ENCODE measurements at regions not wholly inside any gene's neighbourhood (a gene's known extent, or its start where the extent isn't known, plus 50 kb on each side); places are given as distances from the start of the nearest gene placed in this dataset.

DNA sequence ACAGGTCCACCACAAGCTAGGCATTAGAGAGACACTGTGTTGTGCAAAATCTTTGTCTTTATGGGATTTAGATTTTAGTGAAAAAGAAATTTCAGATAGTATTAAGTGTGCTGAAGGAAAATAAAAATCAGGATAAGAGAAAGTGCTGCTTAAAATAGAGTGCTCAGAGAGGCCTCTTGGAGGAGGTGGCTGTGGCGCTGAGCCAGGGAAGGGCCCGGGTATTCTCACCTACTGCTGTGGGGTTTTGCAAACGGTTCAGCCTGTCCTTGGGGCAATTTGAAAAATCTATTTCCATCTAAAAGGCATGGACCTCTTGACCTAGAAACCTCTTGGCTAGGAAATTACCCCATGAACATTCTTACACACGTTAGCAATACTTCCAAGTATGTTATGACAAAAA is 267.7 kb downstream of the TJP1 start:
- Histone ChIP-seq H3K27ac (ENCODE audit: insufficient read depth, low read length) (no peak overlapping the region), H2BK120ac (ENCODE audit: low read depth, low read length) (no peak overlapping the region), H2AK9ac (replicated peaks; ENCODE audit: low read depth, low read length, poor library complexity) (no peak overlapping the region), H3K4me2 (ENCODE audit: low read depth, low read length) (no peak overlapping the region), H3K9me3 (ENCODE audit: control insufficient read depth, insufficient read depth, low read length) (0 out of 2 replicates have a peak, but pooled peaks cover 2% of the 10 kb centered on the region), H2BK20ac (ENCODE audit: low read depth, low read length) (no peak overlapping the region), H3K23ac (ENCODE audit: low read depth, low read length) (no peak overlapping the region), H3K9me1 (ENCODE audit: insufficient read depth, low read length) (no peaks in the 10 kb centered on the region), H3K36me3 (ENCODE audit: control insufficient read depth, insufficient read depth, low read length) (no peaks in the 10 kb centered on the region), H4K91ac (ENCODE audit: insufficient read depth, low read depth, low read length) (no peak overlapping the region), H3K4ac (ENCODE audit: low read depth, low read length) (no peak overlapping the region), H4K20me1 (ENCODE audit: insufficient read depth, low read length) (no peaks in the 10 kb centered on the region), H3K56ac (ENCODE audit: extremely low read depth, insufficient read depth, low read length) (no peak overlapping the region), H3K9ac (ENCODE audit: low read depth, low read length) (no peak overlapping the region), H4K8ac (ENCODE audit: low read depth in 2 of 2, low read length in 2 of 2) (no peak overlapping the region), H2AFZ (replicated peaks; ENCODE audit: low read length, poor library complexity) (no peak overlapping the region), H2BK15ac (ENCODE audit: low read depth, low read length) (no peak overlapping the region), H3K18ac (ENCODE audit: low read depth, low read length) (no peak overlapping the region), H3K79me1 (ENCODE audit: low read depth in 1 of 2, low read length in 2 of 2) (no peaks in the 10 kb centered on the region), H3K4me3 (ENCODE audit: insufficient read depth, low read depth, low read length) (no peak overlapping the region), H3K27me3 (ENCODE audit: control insufficient read depth, insufficient read depth, low read length) (peaks cover 3% of the 10 kb centered on the region), H2AK5ac (ENCODE audit: low read depth, low read length) (no peak overlapping the region), H3K4me1 (ENCODE audit: control insufficient read depth, insufficient read depth, low read length) (no peaks in the 10 kb centered on the region), H4K5ac (ENCODE audit: low read depth, low read length) (no peak overlapping the region), H2BK5ac (ENCODE audit: low read depth, low read length, poor library complexity, severe bottlenecking) (no peak overlapping the region), H3K14ac (replicated peaks; ENCODE audit: low read depth, low read length) (no peak overlapping the region)
- in situ Hi-C loops (cut with MboI; ENCODE audit: low sequenced_read_pairs) (no loop called here), intact Hi-C loops (cut with micrococcal nuclease) (no loop called here), dilution Hi-C loops (cut with HindIII; ENCODE audit: low sequenced_read_pairs, unreplicated experiment) (no loop called here)
- no TSS peak for BruUV-seq (replicated peaks)
- ATAC-seq (ENCODE audit: low read depth), result no peak
- POLR2A ChIA-PET (ENCODE audit: unreplicated experiment), result no interaction called here
- CTCF ChIA-PET, result no interaction called here
- WGBS, 2 experiments (ENCODE audit: extremely low coverage in 2 of 2, insufficient read length in 1 of 2), result no CpG with 5 or more reads among the region's 4 CpGs
- DNase-seq, result no peak
- TF ChIP-seq, protein P1, sequence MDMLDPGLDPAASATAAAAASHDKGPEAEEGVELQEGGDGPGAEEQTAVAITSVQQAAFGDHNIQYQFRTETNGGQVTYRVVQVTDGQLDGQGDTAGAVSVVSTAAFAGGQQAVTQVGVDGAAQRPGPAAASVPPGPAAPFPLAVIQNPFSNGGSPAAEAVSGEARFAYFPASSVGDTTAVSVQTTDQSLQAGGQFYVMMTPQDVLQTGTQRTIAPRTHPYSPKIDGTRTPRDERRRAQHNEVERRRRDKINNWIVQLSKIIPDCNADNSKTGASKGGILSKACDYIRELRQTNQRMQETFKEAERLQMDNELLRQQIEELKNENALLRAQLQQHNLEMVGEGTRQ (IDR thresholded peaks at IDR 0.05; ENCODE audit: low read depth, low read length), result no peak
- TF ChIP-seq MAZ (IDR thresholded peaks at IDR 0.05; ENCODE audit: borderline replicate concordance, low read depth, low read length), result no peak
- no peak for TF ChIP-seq RAD21 (IDR thresholded peaks at IDR 0.05; ENCODE audit: low read length)
- TF ChIP-seq NFE2L2 (IDR thresholded peaks at IDR 0.05; ENCODE audit: low read depth, low read length), result no peak
- TF ChIP-seq CEBPB (IDR thresholded peaks at IDR 0.05; ENCODE audit: low read depth, low read length), result no peak
- TF ChIP-seq BHLHE40 (IDR thresholded peaks at IDR 0.05; ENCODE audit: low read depth, low read length), result no peak
- TF ChIP-seq SMC3 (IDR thresholded peaks at IDR 0.05; ENCODE audit: low read depth, low read length), result no peak
